ENCODE measurements at regions not wholly inside any gene's neighbourhood (a gene's known extent, or its start where the extent isn't known, plus 50 kb on each side); places are given as distances from the start of the nearest gene placed in this dataset.
"Not testable (repeated sequence)": the region's sequence is repeated elsewhere in the genome, so short reads cannot be mapped to it uniquely, and the experiment has no call there.

- no peaks in the 10 kb centered on the region for H3K9me3 Mint-ChIP-seq
- peaks cover 12% of the 10 kb centered on the region for H3K36me3 Mint-ChIP-seq (ENCODE audit: insufficient read depth)
- H3K27me3 Mint-ChIP-seq, result peaks cover 41 to 45% of the 10 kb centered on the region in 2 donors
- H3K4me1 Mint-ChIP-seq (ENCODE audit: low read depth in 2 of 2), result peaks cover 5 to 6% of the 10 kb centered on the region in 2 donors
- ATAC-seq (replicated peaks) (no peak), DNase-seq (no peak)
- no peak overlapping the region for H3K4me3 Mint-ChIP-seq
- no peak overlapping the region for H3K27ac Mint-ChIP-seq
These were observed 226.6 kb downstream of the MEF2C start for GRCh38 chr5:88656221-88656950.

- no peaks in the 10 kb centered on the region for H3K9me3 Mint-ChIP-seq
- DNase-seq, result no peak
- no peak overlapping the region for H3K4me3 Mint-ChIP-seq
- no peak overlapping the region for H3K27ac Mint-ChIP-seq
- peaks cover 25 to 27% of the 10 kb centered on the region in 2 donors for H3K27me3 Mint-ChIP-seq
- no peak for ATAC-seq (replicated peaks)
- H3K36me3 Mint-ChIP-seq (ENCODE audit: insufficient read depth), result peaks cover 3% of the 10 kb centered on the region
- no peaks in the 10 kb centered on the region for H3K4me1 Mint-ChIP-seq (ENCODE audit: low read depth in 2 of 2)
These were observed 229.5 kb downstream of the MEF2C start for GRCh38 chr5:88653471-88653870.

- H3K4me1 Mint-ChIP-seq (ENCODE audit: low read depth in 2 of 2), result no peaks in the 10 kb centered on the region
- peaks cover 3% of the 10 kb centered on the region for H3K36me3 Mint-ChIP-seq (ENCODE audit: insufficient read depth)
- DNase-seq (no peak), ATAC-seq (replicated peaks) (no peak)
- no peaks in the 10 kb centered on the region for H3K9me3 Mint-ChIP-seq
- H3K4me3 Mint-ChIP-seq, result no peak overlapping the region
- H3K27ac Mint-ChIP-seq, result no peak overlapping the region
- peaks cover 17 to 20% of the 10 kb centered on the region in 2 donors for H3K27me3 Mint-ChIP-seq
These were observed 235.1 kb downstream of the MEF2C start for GRCh38 chr5:88647901-88648300.

- DNase-seq (no peak), ATAC-seq (replicated peaks) (no peak)
- H3K27me3 Mint-ChIP-seq, result peaks cover 10 to 12% of the 10 kb centered on the region in 2 donors
- no peak overlapping the region for H3K27ac Mint-ChIP-seq
- no peak overlapping the region for H3K4me3 Mint-ChIP-seq
- H3K4me1 Mint-ChIP-seq (ENCODE audit: low read depth in 2 of 2), result no peaks in the 10 kb centered on the region
- peaks cover 2% of the 10 kb centered on the region for H3K36me3 Mint-ChIP-seq (ENCODE audit: insufficient read depth)
- no peaks in the 10 kb centered on the region for H3K9me3 Mint-ChIP-seq
These were observed 236.1 kb downstream of the MEF2C start for GRCh38 chr5:88646866-88647265.

- DNase-seq, result no peak
- H3K27ac Mint-ChIP-seq, result no peak overlapping the region
These were observed 238.3 kb downstream of the MEF2C start for GRCh38 chr5:88644676-88645075.

DNA sequence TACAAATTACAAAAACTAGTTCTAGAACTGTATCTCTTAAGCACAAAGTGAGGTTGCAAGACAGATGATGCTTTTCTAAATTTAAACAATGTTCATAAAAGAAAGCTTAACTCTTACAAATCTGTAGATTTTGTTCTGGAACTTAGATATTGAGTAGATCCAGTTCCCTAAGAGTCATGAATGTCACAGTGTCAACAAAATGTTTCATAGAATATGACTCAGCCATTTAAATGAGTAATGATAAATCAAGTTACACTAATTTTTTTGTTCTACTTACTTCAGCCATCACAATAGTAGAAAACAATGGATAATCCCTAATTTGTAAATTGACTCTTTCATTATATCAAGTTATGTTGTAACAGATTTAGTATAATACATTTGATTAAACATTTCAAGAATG lies 239.7 kb downstream of the MEF2C start:
- ATAC-seq (replicated peaks) (no peak), DNase-seq (no peak)

More at GRCh38 chr5:88644676-88645075, 238.3 kb downstream of the MEF2C start:
- no peak overlapping the region for H3K4me3 Mint-ChIP-seq
- no peaks in the 10 kb centered on the region for H3K9me3 Mint-ChIP-seq
- H3K27me3 Mint-ChIP-seq, result no peaks in the 10 kb centered on the region
- H3K4me1 Mint-ChIP-seq (ENCODE audit: low read depth in 2 of 2), result no peaks in the 10 kb centered on the region
- peaks cover 2% of the 10 kb centered on the region for H3K36me3 Mint-ChIP-seq (ENCODE audit: insufficient read depth)
- no peak for ATAC-seq (replicated peaks)

DNA sequence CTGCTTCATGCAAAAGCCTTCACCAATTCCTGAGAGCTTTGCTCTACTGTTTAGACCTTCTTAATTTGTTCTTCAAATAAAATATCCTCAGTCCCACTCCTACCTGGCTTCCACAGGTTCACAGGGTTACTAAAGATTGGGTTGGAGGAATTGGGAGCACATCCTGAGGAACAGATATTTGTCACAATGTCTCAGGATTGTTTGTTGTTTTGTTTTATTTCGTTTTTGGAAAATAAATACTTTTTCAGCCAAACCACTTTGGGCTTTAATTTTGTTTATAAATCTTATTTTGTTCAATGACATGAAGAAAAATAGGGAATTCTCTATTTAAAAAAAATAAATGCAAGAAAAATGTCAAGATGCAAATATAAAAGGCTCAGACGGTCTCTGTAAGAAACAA lies 249.0 kb downstream of the MEF2C start:
- H3K4me1 Mint-ChIP-seq (ENCODE audit: low read depth in 2 of 2), result no peaks in the 10 kb centered on the region
- no peak overlapping the region for H3K27ac Mint-ChIP-seq
- DNase-seq (no peak), ATAC-seq (replicated peaks) (no peak)
- H3K27me3 Mint-ChIP-seq, result peaks cover 10 to 20% of the 10 kb centered on the region in 2 donors
- H3K36me3 Mint-ChIP-seq (ENCODE audit: insufficient read depth), result no peaks in the 10 kb centered on the region
- H3K4me3 Mint-ChIP-seq, result no peak overlapping the region
- H3K9me3 Mint-ChIP-seq, result no peaks in the 10 kb centered on the region

More for the DNA sequence above, 239.7 kb downstream of the MEF2C start:
- Mint-ChIP-seq H3K9me3 (no peaks in the 10 kb centered on the region), H3K4me3 (no peak overlapping the region), H3K27me3 (no peaks in the 10 kb centered on the region), H3K27ac (no peak overlapping the region), H3K36me3 (ENCODE audit: insufficient read depth) (peaks cover 2% of the 10 kb centered on the region), H3K4me1 (ENCODE audit: low read depth in 2 of 2) (no peaks in the 10 kb centered on the region)

GRCh38 chr5:88622890-88623289 lies 260.1 kb downstream of the MEF2C start:
- H3K27ac Mint-ChIP-seq; H3K4me1 Mint-ChIP-seq (ENCODE audit: low read depth in 2 of 2); H3K4me3 Mint-ChIP-seq; DNase-seq; H3K36me3 Mint-ChIP-seq (ENCODE audit: insufficient read depth); ATAC-seq (replicated peaks); H3K9me3 Mint-ChIP-seq: not testable (repeated sequence)
- peaks cover 0 to 12% of the 10 kb centered on the region in 2 donors for H3K27me3 Mint-ChIP-seq

DNA sequence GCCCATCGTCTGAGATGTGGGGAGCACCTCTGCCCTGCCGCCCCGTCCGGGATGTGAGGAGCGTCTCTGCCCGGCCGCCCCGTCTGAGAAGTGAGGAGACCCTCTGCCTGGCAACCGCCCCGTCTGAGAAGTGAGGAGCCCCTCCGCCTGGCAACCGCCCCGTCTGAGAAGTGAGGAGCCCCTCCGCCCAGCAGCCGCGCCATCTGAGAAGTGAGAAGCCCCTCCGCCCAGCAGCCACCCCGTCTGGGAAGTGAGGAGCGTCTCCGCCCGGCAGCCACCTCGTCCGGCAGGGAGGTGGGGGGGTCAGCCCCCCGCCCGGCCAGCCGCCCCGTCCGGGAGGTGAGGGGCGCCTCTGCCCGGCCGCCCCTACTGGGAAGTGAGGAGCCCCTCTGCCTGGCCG lies 267.2 kb downstream of the MEF2C start:
- H3K9me3 Mint-ChIP-seq; ATAC-seq (replicated peaks); H3K27ac Mint-ChIP-seq; H3K36me3 Mint-ChIP-seq (ENCODE audit: insufficient read depth); DNase-seq; H3K4me3 Mint-ChIP-seq; H3K4me1 Mint-ChIP-seq (ENCODE audit: low read depth in 2 of 2): not testable (repeated sequence)
- H3K27me3 Mint-ChIP-seq, result peaks cover 11 to 16% of the 10 kb centered on the region in 2 donors

DNA sequence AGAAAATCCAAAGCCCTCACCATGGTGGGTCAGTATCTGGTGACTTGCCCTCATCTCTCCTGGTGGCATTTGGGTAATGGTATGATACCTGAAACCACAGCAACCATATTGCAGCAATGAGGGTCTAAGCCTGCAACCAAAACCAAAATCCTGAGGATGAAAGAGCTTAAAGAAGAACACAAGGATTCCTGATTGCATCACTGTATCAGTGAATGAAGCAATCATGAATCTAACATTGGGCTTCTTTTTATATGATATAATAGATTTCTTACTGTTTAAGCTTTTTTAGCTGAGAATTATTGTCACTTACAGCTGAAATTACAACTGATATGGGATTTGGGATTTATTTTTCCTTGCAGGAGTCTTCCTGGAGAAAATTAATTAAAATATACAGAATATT lies 269.9 kb downstream of the MEF2C start:
- Mint-ChIP-seq H3K27me3 (peaks cover 12 to 18% of the 10 kb centered on the region in 2 donors), H3K4me1 (ENCODE audit: low read depth in 2 of 2) (no peaks in the 10 kb centered on the region), H3K27ac (no peak overlapping the region), H3K4me3 (no peak overlapping the region), H3K36me3 (ENCODE audit: insufficient read depth) (no peaks in the 10 kb centered on the region), H3K9me3 (no peaks in the 10 kb centered on the region)
- no peak for DNase-seq
- ATAC-seq (replicated peaks), result no peak

DNA sequence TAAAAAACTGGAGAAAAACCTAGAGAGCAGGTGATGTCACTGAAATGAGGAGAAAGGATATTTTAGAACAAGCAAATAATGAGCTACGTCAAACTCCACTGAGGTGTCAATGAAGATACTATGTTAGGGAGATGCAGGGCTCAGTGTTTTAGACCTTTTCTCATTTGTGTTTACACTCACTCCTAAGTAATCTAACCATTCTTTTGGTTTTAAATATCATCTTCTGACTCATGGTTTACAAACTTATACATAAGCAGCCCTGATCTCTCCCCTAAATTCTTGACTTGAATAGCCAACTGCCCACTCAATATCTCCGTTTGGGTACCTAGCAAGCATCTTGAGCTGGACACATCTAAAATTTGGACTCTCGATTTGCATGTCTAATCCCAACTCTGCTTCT lies 272.4 kb downstream of the MEF2C start:
- ATAC-seq (replicated peaks) (no peak), DNase-seq (no peak)
- Mint-ChIP-seq H3K4me3 (no peak overlapping the region), H3K27ac (no peak overlapping the region), H3K4me1 (ENCODE audit: low read depth in 2 of 2) (no peaks in the 10 kb centered on the region), H3K36me3 (ENCODE audit: insufficient read depth) (no peaks in the 10 kb centered on the region), H3K9me3 (no peaks in the 10 kb centered on the region), H3K27me3 (peaks cover 16 to 22% of the 10 kb centered on the region in 2 donors)

DNA sequence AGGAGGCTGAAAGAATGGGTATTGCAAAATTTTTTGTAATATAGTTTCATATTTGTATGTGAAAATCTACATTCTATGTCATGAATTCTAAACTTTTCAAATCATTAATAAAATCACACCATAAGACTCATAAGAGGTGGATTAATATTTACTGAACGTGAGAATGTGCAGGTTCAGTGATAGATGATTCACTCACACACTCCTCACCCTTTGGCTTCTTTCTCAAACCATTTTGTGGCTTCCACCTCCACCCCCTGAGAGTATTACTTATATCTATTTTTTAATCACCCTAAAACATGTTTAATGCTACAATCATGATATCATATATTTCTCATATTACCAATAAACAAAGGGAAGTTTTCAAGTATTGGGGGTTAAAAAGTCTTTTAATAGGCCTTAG lies 275.5 kb downstream of the MEF2C start:
- peaks cover 21 to 27% of the 10 kb centered on the region in 2 donors for H3K27me3 Mint-ChIP-seq
- no peaks in the 10 kb centered on the region for H3K4me1 Mint-ChIP-seq (ENCODE audit: low read depth in 2 of 2)
- no peak overlapping the region for H3K4me3 Mint-ChIP-seq
- ATAC-seq (replicated peaks) (no peak), DNase-seq (no peak)
- no peak overlapping the region for H3K27ac Mint-ChIP-seq
- H3K9me3 Mint-ChIP-seq, result no peaks in the 10 kb centered on the region
- no peaks in the 10 kb centered on the region for H3K36me3 Mint-ChIP-seq (ENCODE audit: insufficient read depth)

GRCh38 chr5:88606626-88607025 lies 276.4 kb downstream of the MEF2C start:
- H3K27me3 Mint-ChIP-seq, result peaks cover 20 to 24% of the 10 kb centered on the region in 2 donors
- no peak for ATAC-seq (replicated peaks)
- H3K4me3 Mint-ChIP-seq, result no peak overlapping the region
- no peaks in the 10 kb centered on the region for H3K9me3 Mint-ChIP-seq
- H3K36me3 Mint-ChIP-seq (ENCODE audit: insufficient read depth), result no peaks in the 10 kb centered on the region
- H3K4me1 Mint-ChIP-seq (ENCODE audit: low read depth in 2 of 2), result no peaks in the 10 kb centered on the region
- no peak for DNase-seq
- H3K27ac Mint-ChIP-seq, result no peak overlapping the region

- Mint-ChIP-seq H3K9me3 (no peaks in the 10 kb centered on the region), H3K4me3 (no peak overlapping the region), H3K27me3 (peaks cover 15 to 20% of the 10 kb centered on the region in 2 donors), H3K4me1 (ENCODE audit: low read depth in 2 of 2) (no peaks in the 10 kb centered on the region), H3K36me3 (ENCODE audit: insufficient read depth) (no peaks in the 10 kb centered on the region), H3K27ac (no peak overlapping the region)
- ATAC-seq (replicated peaks) (no peak), DNase-seq (no peak)
These were observed 276.8 kb downstream of the MEF2C start for GRCh38 chr5:88606173-88606572.
